ENCODE measurements at regions not wholly inside any gene's neighbourhood (a gene's known extent, or its start where the extent isn't known, plus 50 kb on each side); places are given as distances from the start of the nearest gene placed in this dataset.
A peak's percentile ranks its signal among the peaks of the same experiment; 100 is the strongest.

- ChIA-PET CTCF (no interaction called here), POLR2A (ENCODE audit: unreplicated experiment) (no interaction called here)
- Histone ChIP-seq H3K27ac (ENCODE audit: low read length) (no peak overlapping the region), H3K4me1 (ENCODE audit: insufficient read depth, low read length) (peaks cover 27% of the 10 kb centered on the region), H2AFZ (ENCODE audit: low read length) (no peak overlapping the region; the same call in 1 of the 2 replicates), H3K36me3 (ENCODE audit: low read depth, low read length) (no peaks in the 10 kb centered on the region), H3K4me3 (ENCODE audit: low read length) (no peak overlapping the region), H3K9me2 (replicated peaks; ENCODE audit: low read length) (no peaks in the 10 kb centered on the region), H4K20me1 (ENCODE audit: low read length) (no peaks in the 10 kb centered on the region), H3K9me3 (ENCODE audit: low read length) (no peaks in the 10 kb centered on the region), H3K9ac (ENCODE audit: low read length) (no peak overlapping the region), H3F3A (ENCODE audit: low read length, unreplicated experiment) (no peaks in the 10 kb centered on the region), H3K79me2 (ENCODE audit: low read length) (no peaks in the 10 kb centered on the region), H3K27me3 (ENCODE audit: low read length) (no peaks in the 10 kb centered on the region), H3K4me2 (ENCODE audit: low read length) (no peak overlapping the region)
- no TSS peak for BruUV-seq (replicated peaks)
- peak; percentile 56 for ATAC-seq
- no peak for TF ChIP-seq EZH2phosphoT487 (IDR thresholded peaks at IDR 0.05; ENCODE audit: borderline replicate concordance, low read length)
- no peak for TF ChIP-seq EZH2 (IDR thresholded peaks at IDR 0.05; ENCODE audit: low read length, unreplicated experiment)
- TF ChIP-seq CTCF (conservative IDR thresholded peaks at IDR 0.05; ENCODE audit: low read depth, low read length) = no peak
- peak; percentile 44 for DNase-seq
- intact Hi-C loops (cut with micrococcal nuclease) = no loop called here
Observed at GRCh38 chr1:177384461-177384860, 213.7 kb downstream of the BRINP2 start.

- DNase-seq (no peak), ATAC-seq (no peak)
- no peaks in the 10 kb centered on the region for H3K27me3 ChIP-seq (ENCODE audit: low read length)
- no peak overlapping the region for H3K4me3 ChIP-seq (ENCODE audit: low read length)
- peaks cover 27% of the 10 kb centered on the region for H3K4me1 ChIP-seq (ENCODE audit: insufficient read depth, low read length)
- BruUV-seq (replicated peaks) = no TSS peak
- H3K27ac ChIP-seq (ENCODE audit: low read length) = no peak overlapping the region
- H3F3A ChIP-seq (ENCODE audit: low read length, unreplicated experiment) = no peaks in the 10 kb centered on the region
- H3K4me2 ChIP-seq (ENCODE audit: low read length) = no peak overlapping the region
- CTCF ChIA-PET = no interaction called here
- no peak overlapping the region for H2AFZ ChIP-seq (ENCODE audit: low read length)
- no peaks in the 10 kb centered on the region for H3K9me2 ChIP-seq (replicated peaks; ENCODE audit: low read length)
- H3K9me3 ChIP-seq (ENCODE audit: low read length) = no peaks in the 10 kb centered on the region
- POLR2A ChIA-PET (ENCODE audit: unreplicated experiment) = no interaction called here
- no peak overlapping the region for H3K9ac ChIP-seq (ENCODE audit: low read length)
- intact Hi-C loops (cut with micrococcal nuclease) = no loop called here
- no peak for TF ChIP-seq EZH2 (IDR thresholded peaks at IDR 0.05; ENCODE audit: low read length, unreplicated experiment)
- no peaks in the 10 kb centered on the region for H3K79me2 ChIP-seq (ENCODE audit: low read length)
- no peaks in the 10 kb centered on the region for H4K20me1 ChIP-seq (ENCODE audit: low read length)
- H3K36me3 ChIP-seq (ENCODE audit: low read depth, low read length) = no peaks in the 10 kb centered on the region
Observed at GRCh38 chr1:177383715-177384114, 213.0 kb downstream of the BRINP2 start.

- Histone ChIP-seq H3K9me3 (ENCODE audit: low read length) (no peaks in the 10 kb centered on the region), H3K27ac (ENCODE audit: low read length) (no peak overlapping the region), H3K4me2 (ENCODE audit: low read length) (no peak overlapping the region), H3K79me2 (ENCODE audit: low read length) (no peaks in the 10 kb centered on the region), H4K20me1 (ENCODE audit: low read length) (no peaks in the 10 kb centered on the region), H3K4me1 (ENCODE audit: insufficient read depth, low read length) (no peaks in the 10 kb centered on the region), H2AFZ (ENCODE audit: low read length) (no peak overlapping the region), H3K36me3 (ENCODE audit: low read depth, low read length) (no peaks in the 10 kb centered on the region), H3K27me3 (ENCODE audit: low read length) (no peaks in the 10 kb centered on the region), H3K9me2 (replicated peaks; ENCODE audit: low read length) (no peaks in the 10 kb centered on the region), H3F3A (ENCODE audit: low read length, unreplicated experiment) (no peaks in the 10 kb centered on the region), H3K9ac (ENCODE audit: low read length) (no peak overlapping the region), H3K4me3 (ENCODE audit: low read length) (no peak overlapping the region)
- intact Hi-C loops (cut with micrococcal nuclease) = no loop called here
- ChIA-PET CTCF (no interaction called here), POLR2A (ENCODE audit: unreplicated experiment) (no interaction called here)
- TF ChIP-seq CTCF (conservative IDR thresholded peaks at IDR 0.05; ENCODE audit: low read depth, low read length) (no peak), EZH2phosphoT487 (IDR thresholded peaks at IDR 0.05; ENCODE audit: borderline replicate concordance, low read length) (no peak), EZH2 (IDR thresholded peaks at IDR 0.05; ENCODE audit: low read length, unreplicated experiment) (no peak)
- ATAC-seq (no peak), DNase-seq (no peak)
- no TSS peak for BruUV-seq (replicated peaks)
Observed at GRCh38 chr1:177377866-177378265, 207.1 kb downstream of the BRINP2 start.

Measured in PC-3 (cell line).